HL-60/S4 treated with phorbol 12-myristate 13-acetate at 8.2 ng/mL for 4 days and 3 days (cell line): ENCODE measurements at regions not wholly inside any gene's neighbourhood (a gene's known extent, or its start where the extent isn't known, plus 50 kb on each side); places are given as distances from the start of the nearest gene placed in this dataset.
"Not testable (repeated sequence)": the region's sequence is repeated elsewhere in the genome, so short reads cannot be mapped to it uniquely, and the experiment has no call there.

Experiments used
- in situ Hi-C: fragments of 300-500 bp; cut with MboI; formaldehyde crosslinking; loops from 2 replicates; pipeline ENCODE4 v1.15.0; 2022; ENCODE audit warnings: low sequenced_read_pairs

DNA sequence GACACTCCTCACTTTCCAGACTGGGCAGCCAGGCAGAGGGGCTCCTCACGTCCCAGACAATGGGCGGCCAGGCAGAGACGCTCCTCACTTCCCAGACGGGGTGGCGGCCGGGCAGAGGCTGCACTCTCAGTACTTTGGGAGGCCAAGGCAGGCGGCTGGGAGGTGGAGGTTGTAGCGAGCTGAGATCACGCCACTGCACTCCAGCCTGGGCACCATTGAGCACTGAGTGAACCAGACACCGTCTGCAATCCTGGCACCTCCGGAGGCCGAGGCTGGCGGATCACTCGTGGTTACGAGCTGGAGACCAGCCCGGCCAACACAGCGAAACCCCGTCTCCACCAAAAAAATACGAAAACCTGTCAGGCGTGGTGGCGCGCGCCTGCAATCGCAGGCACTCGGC is 134.1 kb upstream of the BOD1L1 start:
- in situ Hi-C loops: not testable (repeated sequence)

DNA sequence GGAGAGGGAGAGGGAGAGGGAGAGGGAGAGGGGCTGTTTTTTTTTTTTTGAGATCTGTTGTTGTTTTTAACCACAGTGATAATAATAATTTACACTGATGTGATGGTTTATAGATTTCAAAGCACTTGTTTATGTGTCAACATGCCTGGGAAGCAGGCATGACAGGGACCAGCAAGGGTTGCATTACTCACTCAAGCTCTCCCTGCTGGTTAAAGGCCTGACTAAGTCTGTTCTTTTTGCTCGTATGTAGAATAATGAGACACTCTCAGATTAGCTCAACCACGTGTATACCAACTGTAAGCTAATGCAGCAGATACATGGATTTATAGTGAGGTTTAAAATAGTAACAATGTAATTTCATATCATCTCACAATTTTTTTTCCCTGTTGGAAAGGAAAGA is 134.6 kb upstream of the BOD1L1 start:
- in situ Hi-C loops: no loop called here

DNA sequence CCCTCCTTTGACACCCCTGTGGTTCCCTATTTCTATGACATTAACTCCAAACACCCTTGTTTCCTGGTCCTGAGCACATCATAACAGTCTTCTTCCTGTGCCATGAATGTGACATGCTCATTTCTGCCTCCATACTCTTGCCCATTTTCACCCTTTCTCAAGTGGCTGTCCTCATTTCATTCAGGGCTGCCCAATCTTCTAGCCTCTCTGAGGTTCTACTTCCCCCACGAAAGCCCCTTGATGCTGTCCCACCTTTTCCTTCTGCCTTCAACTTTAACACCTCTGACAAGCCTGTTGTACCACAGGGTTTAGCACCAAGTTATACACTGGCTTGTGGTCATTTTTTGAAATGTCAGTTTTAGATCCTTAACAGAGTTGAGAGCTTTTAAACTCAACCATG is 136.2 kb upstream of the BOD1L1 start:
- in situ Hi-C loops: no loop called here

DNA sequence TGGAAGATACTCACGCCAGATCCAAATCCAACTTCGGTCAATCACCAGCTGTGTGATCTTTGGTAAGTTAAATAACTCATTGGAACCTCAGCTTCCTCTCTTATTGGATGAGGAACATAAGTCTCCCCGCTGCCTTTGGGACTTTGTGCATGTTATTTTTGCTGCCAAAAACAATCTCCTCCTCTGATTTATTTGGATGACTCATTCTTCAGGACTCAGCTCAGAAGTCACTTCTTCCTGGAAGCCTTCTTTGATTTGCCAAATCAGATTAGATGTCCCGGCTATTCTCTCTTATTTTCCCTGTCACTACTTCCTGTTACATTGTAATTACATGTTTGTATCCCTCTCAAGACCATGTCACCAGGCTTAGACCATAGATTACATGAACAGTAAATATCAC is 138.0 kb upstream of the BOD1L1 start:
- in situ Hi-C loops: no loop called here

DNA sequence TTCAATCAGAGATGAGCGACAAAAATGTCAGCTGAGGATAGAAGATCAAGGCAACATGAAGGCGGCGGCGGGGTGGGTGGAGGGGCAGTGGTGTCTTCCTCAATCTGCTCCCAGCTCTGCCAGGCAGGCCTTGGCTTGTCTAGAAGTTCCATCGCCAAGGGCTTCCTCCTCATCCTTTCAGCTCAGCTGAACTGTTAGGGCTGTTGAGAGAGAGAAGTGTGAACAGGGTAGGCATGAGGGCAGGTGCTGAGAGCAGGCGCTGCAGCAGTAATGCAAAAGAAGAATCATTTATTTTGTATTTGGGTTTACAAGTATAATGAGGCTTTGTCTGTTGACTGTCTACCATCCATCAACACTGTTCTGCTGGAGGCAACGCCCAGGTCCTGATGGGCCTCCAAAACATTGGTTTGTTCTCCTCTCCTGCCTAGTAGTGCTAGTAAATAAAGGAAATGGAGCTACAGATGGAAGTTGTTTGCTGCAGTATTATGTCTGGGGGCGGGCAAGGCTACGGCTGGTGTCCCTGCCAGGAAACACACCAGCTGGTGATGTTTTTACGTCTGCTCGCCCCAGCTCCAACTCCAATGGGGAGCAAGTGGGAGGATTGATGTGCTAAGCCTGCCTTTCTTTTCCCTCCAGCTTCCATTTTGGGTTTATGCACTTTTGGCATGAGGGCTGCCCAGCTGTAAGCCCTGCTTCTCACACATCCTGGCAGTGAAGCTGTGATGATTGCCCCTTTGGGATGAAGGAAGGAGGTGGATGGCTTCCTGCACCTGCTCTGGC is 139.4 kb upstream of the BOD1L1 start:
- in situ Hi-C loops: no loop called here

DNA sequence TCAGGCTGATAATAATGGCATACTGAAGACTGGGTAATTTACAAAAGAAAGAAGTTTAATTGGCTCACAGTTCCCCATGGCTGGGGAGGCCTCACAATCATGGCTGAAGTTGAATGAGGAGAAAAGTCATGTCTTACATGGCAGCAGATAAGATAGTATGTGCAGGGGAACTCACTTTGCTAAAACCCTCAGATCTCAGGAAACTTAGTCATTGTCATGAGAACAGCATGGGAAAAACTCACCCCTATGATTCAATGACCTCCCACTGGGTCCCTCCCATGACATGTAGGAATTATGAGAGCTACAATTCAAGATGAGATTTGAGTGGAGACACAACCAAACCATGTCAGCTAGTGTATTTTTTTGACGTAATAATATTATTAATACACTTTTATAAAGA is 149.8 kb upstream of the BOD1L1 start:
- in situ Hi-C loops: no loop called here

DNA sequence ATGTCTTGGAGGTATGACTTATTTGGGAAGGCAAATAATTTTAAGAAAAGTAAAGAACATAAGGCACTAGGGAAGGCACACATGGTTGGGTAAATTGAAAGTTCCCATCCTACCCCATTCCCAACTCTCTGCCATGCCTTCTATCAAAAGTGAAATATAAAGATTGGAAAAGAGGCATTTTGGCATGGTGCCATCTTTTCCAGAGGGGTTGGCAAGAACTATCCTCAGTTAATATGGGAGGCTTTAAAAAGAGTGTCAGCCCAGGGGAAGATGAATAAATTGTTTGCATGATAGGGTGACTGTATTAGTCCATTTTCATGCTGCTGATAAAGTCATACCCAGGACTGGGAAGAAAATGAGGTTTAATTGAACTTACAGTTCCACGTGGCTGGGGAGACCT is 150.8 kb upstream of the BOD1L1 start:
- in situ Hi-C loops: no loop called here

DNA sequence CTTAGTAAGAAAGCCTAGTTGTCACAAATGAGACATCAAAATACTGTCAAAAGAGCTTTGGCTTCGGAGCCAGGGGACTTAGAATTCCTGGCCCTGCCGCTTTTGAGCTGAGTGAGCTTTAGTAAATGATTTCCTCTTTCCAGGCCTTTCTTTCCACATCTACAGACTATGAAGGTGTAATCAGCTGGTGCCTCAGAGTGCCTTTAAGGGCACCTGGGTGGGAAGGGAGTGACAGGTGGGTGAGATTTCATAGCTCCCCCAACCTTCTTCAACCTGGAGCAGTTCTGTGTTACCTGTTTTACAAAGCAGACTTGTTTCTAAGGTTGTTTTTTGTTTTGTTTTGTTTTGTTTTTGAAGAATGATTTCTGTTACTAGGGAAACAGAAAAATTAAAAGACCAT is 154.7 kb upstream of the BOD1L1 start:
- in situ Hi-C loops: no loop called here

DNA sequence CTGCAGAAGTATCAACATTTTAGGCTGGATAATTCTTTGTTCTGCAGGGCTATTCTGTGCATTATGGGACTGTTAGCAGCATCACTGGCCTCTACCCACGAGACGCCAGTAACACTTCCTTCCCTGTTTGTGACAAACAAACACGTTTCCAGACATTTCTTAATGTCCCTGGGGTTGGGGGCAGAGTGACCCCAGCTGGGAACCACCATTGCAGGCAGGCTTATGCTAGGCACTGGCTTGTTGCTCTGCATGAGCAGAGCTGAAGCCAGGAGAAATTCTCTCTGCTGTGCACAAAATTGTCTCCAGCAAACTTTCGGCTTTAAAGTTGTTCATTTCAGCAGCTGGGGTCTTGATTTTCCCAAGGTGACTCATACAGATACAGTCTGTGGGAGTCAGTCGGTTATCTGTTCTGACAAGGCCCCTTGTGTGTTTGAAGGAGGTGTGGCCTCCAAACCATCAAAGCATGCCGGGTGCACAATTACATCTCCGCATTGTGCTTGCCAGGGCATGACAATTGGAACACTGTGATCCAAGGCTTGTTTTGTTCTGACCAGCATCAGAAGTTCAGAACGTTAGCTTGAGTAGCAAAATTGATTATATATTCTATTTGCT is 156.4 kb upstream of the BOD1L1 start:
- in situ Hi-C loops: no loop called here

DNA sequence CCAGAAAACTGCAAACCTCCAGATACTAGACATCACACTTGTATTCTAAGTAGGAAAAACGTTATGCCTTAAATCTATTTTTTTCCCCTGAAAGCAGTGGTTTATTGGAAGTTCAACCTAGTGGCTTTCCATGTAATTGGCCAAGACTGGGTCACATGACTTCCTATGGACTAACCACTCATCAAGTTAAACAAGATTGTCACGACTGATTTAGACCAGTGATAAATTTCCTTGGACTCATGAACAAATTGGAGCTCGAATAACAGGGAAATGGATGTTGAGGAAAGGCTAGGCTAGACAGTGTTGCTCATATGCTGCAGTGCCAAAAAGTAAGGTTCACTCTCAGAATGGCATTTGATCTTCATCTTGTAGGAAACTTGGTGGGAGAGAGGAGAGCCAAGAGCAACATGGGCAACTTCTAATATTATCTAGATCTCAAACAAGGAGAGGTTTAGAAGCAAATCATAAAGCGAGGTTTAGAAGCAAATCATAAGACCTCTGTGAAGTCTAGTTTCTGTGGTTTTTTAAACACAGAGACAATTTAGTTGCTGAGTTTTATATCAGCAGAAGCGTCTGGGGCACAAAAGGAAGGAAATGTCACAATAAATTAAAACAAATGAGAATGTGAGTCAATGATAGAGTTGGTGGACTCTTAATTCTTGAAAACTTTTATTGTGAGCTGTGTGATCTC is 165.6 kb upstream of the BOD1L1 start:
- in situ Hi-C loops: no loop called here

DNA sequence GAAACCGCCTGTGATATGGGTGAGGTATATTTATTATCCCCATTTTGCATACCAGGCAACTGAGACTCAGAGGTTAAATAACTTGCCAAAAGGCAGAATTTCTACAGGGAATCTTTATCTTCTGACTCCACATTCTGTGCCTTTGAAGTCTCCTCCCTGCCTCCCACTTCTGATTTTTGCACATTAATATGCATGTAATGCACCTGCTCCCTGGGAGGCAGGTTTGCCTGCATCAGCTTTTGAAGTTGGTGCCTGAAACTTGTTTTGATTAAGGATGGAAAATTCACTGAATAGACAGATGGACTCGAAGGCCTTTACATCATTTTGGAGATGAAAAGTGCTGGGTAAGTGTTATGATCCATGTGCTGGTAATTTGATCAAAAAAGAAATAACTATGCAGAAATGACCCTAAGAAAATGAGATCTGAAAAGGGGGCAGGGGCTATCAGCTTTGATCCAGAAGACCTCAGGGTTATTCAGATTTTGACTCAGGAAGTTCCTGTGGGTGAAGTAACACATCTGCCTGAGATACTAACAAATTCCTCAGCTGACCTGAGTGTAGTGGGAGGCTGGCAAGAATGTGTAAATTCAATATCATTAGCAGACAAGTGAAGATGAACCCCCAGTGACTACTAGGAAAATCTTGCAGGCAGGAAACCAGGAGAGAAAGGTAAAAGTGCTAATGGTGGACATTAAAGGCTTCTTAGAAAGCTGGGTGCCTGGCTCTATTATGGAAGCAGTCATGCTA is 167.5 kb upstream of the BOD1L1 start:
- in situ Hi-C loops: no loop called here

DNA sequence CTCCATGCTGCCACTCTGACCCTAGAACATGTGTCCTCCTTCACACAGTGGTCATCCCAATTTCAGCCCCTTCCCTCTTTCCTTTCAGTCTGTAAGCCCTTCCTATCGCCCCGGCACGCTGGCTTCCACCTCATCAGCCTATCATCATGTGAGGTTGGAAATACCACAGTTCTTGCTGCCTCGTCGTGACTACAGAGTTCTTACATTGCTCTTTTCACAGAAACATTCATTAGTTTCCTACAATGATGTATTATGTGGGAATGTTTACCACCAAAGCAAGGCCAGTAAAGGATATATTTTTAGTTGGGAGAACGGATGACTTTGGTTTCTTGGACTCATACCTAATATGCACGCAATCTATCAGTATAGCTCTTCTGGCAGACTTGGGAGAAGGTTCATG is 169.5 kb upstream of the BOD1L1 start:
- in situ Hi-C loops: no loop called here

DNA sequence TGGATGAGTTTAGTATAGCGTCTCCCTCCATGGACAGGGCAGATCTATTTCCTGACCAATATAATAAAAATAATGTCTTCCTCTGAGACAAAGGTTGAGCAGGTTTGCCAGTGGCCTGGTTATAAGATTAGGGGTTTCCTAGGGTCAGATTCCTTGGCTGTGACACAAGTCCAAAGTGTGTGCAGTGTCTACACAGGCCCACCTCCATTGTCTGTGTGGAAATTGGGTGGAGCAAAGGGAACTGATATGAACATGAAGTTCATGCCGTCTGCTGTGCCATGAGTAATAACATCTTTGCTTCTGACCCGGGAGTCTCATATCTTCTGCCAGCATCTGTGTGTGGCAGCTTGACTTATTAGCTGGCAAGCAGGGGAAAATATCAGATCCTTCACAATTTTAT is 187.7 kb upstream of the BOD1L1 start:
- in situ Hi-C loops: no loop called here

DNA sequence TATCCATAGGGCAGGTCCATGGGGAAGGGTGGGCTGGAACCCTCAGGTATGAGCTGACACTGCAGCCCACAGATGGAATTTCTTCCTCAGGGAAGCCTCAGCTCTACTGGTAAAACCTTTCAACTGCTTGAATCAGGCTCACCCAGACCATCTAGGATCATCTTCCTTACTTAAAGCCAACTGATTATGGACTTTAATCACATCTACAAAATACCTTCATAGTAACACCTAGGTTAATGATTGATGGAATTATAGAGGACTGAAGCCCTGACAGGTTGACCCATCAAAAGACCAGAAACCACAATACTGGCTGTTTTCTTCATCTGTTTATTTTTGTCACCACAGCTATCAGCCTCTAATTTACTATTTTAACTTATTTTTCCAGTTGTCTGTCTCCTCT is 188.9 kb upstream of the BOD1L1 start:
- in situ Hi-C loops: no loop called here

DNA sequence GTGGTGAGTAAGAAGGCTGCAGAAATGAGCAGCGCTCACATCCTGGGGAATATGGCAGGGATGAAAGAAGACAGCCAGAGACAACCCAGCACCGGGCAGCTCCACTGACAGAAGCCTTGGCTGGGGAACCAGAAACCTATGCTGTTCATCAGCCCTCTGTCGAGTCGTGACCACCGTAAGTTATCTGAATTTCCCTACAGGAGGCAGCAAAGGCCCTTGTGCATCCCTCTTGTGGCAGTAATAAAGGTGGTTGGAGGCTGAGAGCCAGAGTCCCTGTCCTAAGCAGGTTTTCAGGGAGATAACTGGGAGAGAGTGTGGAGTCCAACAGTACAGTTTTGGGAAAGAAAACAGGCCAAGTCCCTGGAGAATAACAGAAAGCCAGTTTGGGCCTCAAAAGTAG is 194.0 kb upstream of the BOD1L1 start:
- in situ Hi-C loops: no loop called here

DNA sequence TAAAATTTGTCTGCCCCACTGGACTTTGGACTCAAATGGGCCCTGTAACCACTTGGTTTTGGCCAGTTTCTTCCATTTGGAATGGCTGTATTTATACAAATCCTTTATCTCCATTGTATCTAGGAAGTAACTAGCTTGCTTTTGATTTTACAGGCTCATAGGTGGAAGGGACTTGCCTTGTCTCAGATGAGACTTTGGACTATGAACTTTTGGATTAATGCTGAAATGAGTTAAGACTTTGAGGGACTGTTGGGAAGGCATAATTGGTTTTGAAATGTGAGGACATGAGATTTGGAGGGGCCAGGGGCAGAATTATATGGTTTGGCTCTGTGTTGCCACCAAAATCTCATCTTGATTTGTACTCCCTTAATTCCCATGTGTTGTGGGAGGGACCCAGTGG is 198.3 kb upstream of the BOD1L1 start:
- in situ Hi-C loops: not testable (repeated sequence)

DNA sequence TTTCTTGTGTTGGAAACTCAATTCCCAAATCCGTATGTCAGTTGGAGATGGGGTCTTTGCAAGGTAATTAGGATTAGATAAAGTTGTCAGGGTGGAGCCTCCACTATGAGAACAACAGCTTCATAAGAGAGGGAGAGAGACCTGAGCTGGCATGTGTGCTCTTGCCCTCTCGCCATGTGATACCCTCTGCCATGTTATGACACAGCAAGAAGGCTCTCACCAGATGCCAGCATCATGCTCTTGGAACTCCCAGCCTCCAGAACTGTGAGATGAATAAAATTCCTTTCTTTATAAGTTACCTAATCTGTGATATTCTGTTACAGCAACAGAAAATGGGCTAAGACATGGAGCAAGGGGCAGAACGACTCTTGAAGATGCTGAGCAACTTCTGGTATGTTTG is 201.9 kb upstream of the BOD1L1 start:
- in situ Hi-C loops: no loop called here

DNA sequence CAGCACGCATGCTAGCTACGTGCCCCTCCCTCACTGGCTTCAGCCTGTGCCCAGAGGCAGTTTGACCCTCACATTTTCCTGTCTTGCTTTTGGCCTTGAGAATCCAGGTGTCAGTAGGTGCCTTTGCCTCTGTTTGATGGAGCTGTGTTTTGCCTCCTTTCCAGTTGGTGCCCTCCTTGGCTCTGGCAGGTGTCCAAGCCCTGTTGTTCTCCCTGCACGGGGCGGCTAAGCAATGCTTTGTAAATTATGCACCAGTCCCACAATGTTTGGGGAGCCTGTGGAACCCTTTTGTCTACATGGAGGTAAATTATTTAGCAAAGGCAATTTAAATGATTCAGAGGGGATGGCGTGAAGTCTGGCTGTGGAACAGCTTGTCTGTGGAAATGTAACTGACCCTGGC is 202.9 kb upstream of the BOD1L1 start:
- in situ Hi-C loops: no loop called here

DNA sequence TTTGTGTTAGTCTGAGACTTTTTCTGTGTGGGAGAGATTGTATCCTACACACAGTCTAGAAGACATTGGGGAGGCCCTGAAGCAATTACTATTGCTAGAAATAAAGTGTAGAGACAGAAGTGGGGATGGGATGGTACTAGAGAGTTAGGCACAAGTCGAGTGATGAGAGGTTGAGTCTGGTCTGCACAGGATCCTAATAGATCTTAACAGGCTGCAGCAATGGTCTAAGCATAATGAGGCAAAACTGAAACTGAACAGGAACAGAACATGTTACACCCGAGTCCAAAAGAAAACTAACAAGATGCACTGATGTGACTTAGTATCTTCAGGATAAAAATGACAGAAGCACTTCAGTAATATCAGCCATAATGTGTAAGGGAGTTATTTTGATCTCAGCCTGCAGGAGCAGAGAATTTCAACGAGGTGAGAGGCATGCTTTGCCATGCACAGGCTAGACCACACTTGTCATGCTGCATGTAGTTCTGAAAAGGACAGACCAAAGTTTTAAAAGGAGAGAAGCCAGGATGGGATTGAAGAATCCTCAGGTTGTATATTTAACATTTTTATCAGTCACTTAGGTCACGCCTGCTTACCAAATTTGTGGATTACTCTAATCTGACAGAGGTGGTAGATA is 205.8 kb upstream of the BOD1L1 start:
- in situ Hi-C loops: no loop called here

DNA sequence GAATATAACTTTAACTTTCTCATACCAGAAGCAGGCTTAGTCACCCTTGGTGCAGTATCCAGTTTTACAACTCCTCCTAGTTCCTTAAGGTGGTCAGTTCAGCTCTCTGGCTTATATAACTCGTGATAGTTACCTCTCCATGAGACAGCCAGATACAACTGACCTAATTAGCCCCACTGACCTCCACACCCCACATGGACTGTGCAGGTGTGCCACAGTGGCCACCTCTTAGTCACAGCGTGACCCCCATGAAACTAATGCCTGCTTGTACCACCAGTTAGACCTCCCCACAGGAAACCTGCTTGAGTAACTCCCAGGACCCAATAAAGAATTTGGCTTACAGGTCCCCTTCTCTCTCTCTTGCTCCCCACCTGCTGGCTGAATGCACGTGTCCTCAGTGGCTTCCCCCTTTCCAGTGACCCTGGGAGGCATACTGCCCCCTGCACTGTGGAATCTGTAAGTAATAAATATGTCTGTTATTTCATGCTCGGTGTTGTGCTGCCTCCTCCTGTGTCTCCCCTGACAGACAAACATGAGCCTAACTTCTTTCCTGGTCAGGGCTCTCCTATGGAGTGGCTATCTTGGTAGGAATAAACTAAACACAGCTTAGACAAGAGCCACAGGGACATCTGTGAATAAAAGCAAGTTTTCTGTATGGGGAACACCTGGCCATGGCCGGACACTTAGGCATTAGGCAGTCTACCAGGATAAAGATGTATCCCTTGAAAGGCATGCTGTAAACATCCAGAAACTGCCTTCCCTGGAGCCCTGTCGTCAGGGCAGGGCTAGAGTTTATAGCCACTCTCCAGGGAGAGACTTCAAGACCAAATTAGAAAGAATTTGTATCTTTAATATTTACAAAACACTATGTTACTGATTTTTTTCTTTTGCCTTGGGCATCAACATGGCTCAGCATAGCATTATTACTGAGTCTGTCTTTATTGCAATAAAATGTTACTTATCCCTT is 209.7 kb upstream of the BOD1L1 start:
- in situ Hi-C loops: no loop called here
